Fibroblast of lung (primary cell): ENCODE measurements at regions not wholly inside any gene's neighbourhood (a gene's known extent, or its start where the extent isn't known, plus 50 kb on each side); places are given as distances from the start of the nearest gene placed in this dataset.

Experiments
- CTCF ChIP-seq, 2 donors: IDR thresholded peaks in 1 of 2; conservative IDR thresholded peaks in 1 of 2; 1 replicate in 1 of 2; 2 replicates in 1 of 2; pipeline ENCODE4 v1.5.1; 2011 to 2012; ENCODE audit warnings: low read length in 2 of 2, control low read depth in 1 of 2, inconsistent platforms in 1 of 2, low read depth in 1 of 2, mild to moderate bottlenecking in 1 of 2
- EZH2 ChIP-seq: IDR thresholded peaks from 2 replicates; pipeline ENCODE4 v1.5.1; 2012; ENCODE audit warnings: low read length, control low read depth, mild to moderate bottlenecking; ENCODE audit errors: missing control alignments

- TF ChIP-seq CTCF (conservative IDR thresholded peaks at IDR 0.05 in 1 of 2, IDR thresholded peaks at IDR 0.05 in 1 of 2; ENCODE audit: low read depth in 1 of 2, low read length in 2 of 2) (no peak), EZH2 (no peak)
These were observed 220.0 kb downstream of the FIGN start for GRCh38 chr2:163515836-163516235.
